H9 (cell line): ENCODE measurements at regions not wholly inside any gene's neighbourhood (a gene's known extent, or its start where the extent isn't known, plus 50 kb on each side); places are given as distances from the start of the nearest gene placed in this dataset.

Source experiments
- DNase-seq: peaks from one replicate; pipeline ENCODE4 v3.0.0-alpha.2; 2017
- H2AFZ ChIP-seq: one replicate; pipeline ENCODE4 v1.6.1; 2013; ENCODE audit warnings: mild to moderate bottlenecking, low read length, control low read depth, moderate library complexity
- H2AK5ac ChIP-seq: 2 replicates; pipeline ENCODE4 v1.6.1; 2013; ENCODE audit warnings: low read length, control low read depth, mixed read lengths; ENCODE audit not compliant: insufficient read length
- H2BK120ac ChIP-seq: one replicate; pipeline ENCODE4 v1.6.1; 2013; ENCODE audit warnings: low read depth, mild to moderate bottlenecking, low read length, control low read depth, inconsistent platforms; ENCODE audit not compliant: poor library complexity, severe bottlenecking
- H2BK12ac ChIP-seq: 2 replicates; pipeline ENCODE4 v1.6.1; 2013; ENCODE audit warnings: low read length, control low read depth, mixed read lengths, low read depth; ENCODE audit not compliant: insufficient read length
- H2BK15ac ChIP-seq: 2 replicates; pipeline ENCODE4 v1.6.1; 2013; ENCODE audit warnings: low read depth, low read length, control low read depth
- H2BK20ac ChIP-seq: one replicate; pipeline ENCODE4 v1.6.1; 2013; ENCODE audit warnings: low read depth, mild to moderate bottlenecking, low read length, control low read depth, inconsistent platforms; ENCODE audit not compliant: poor library complexity, severe bottlenecking
- H2BK5ac ChIP-seq: 2 replicates; pipeline ENCODE4 v1.6.1; 2013; ENCODE audit warnings: low read length, control low read depth, mixed read lengths; ENCODE audit not compliant: insufficient read length
- H3K14ac ChIP-seq: 2 replicates; pipeline ENCODE4 v1.6.1; 2013; ENCODE audit warnings: low read length, control low read depth; ENCODE audit not compliant: insufficient read depth
- H3K18ac ChIP-seq: 2 replicates; pipeline ENCODE4 v1.6.1; 2013; ENCODE audit warnings: low read depth, mild to moderate bottlenecking, mixed read lengths, low read length, control low read depth; ENCODE audit not compliant: insufficient read length
- H3K23ac ChIP-seq: 2 replicates; pipeline ENCODE4 v1.6.1; 2013; ENCODE audit warnings: low read length, control low read depth, mixed read lengths, low read depth; ENCODE audit not compliant: insufficient read length
- H3K23me2 ChIP-seq: 2 replicates; pipeline ENCODE4 v1.6.1; 2013; ENCODE audit warnings: low read depth, mild to moderate bottlenecking, mixed read lengths, low read length, control low read depth; ENCODE audit not compliant: insufficient read length, poor library complexity, severe bottlenecking
- H3K27ac ChIP-seq: 2 replicates; pipeline ENCODE4 v1.5.1; 2013; ENCODE audit warnings: low read length, control low read depth, mixed read lengths, low read depth; ENCODE audit not compliant: insufficient read length
- H3K27me3 ChIP-seq: 2 replicates; pipeline ENCODE4 v1.6.1; 2013; ENCODE audit warnings: low read length, control low read depth, inconsistent platforms; ENCODE audit not compliant: insufficient read depth
- H3K4ac ChIP-seq: 2 replicates; pipeline ENCODE4 v1.6.1; 2013; ENCODE audit warnings: low read depth, mild to moderate bottlenecking, control low read depth, inconsistent platforms, low read length, moderate library complexity
- H3K4me1 ChIP-seq: 2 replicates; pipeline ENCODE4 v1.6.1; 2013; ENCODE audit warnings: low read length, control low read depth, inconsistent platforms; ENCODE audit not compliant: insufficient read depth
- H3K4me2 ChIP-seq: 2 replicates; pipeline ENCODE4 v1.6.1; 2013; ENCODE audit warnings: low read length, control low read depth, mixed read lengths; ENCODE audit not compliant: insufficient read length, insufficient read depth
- H3K56ac ChIP-seq: 2 replicates; pipeline ENCODE4 v1.6.1; 2013; ENCODE audit warnings: low read depth, mild to moderate bottlenecking, mixed read lengths, low read length, control low read depth; ENCODE audit not compliant: insufficient read length
- H3K79me1 ChIP-seq: 2 replicates; pipeline ENCODE4 v1.6.1; 2013; ENCODE audit warnings: low read depth, mild to moderate bottlenecking, moderate library complexity, low read length, control low read depth, inconsistent platforms; ENCODE audit not compliant: insufficient read depth, poor library complexity, severe bottlenecking
- H3K79me2 ChIP-seq: 2 replicates; pipeline ENCODE4 v1.6.1; 2013; ENCODE audit warnings: low read length, control low read depth, inconsistent platforms; ENCODE audit not compliant: insufficient read depth
- H3K9ac ChIP-seq: 2 replicates; pipeline ENCODE4 v1.6.1; 2013; ENCODE audit warnings: low read length, control low read depth, mixed read lengths; ENCODE audit not compliant: insufficient read length; ENCODE audit errors: extremely low read depth
- H3K9me3 ChIP-seq: one replicate; pipeline ENCODE4 v1.6.1; 2013; ENCODE audit warnings: low read depth, low read length, inconsistent platforms; ENCODE audit not compliant: control insufficient read depth
- H3T11ph ChIP-seq: one replicate; pipeline ENCODE4 v1.6.1; 2013; ENCODE audit warnings: mild to moderate bottlenecking, low read length, control low read depth, inconsistent platforms
- H4K20me1 ChIP-seq: one replicate; pipeline ENCODE4 v1.6.1; 2013; ENCODE audit not compliant: control insufficient read depth, insufficient read length, insufficient read depth
- H4K5ac ChIP-seq: 2 replicates; pipeline ENCODE4 v1.6.1; 2013; ENCODE audit warnings: low read depth, mild to moderate bottlenecking, mixed read lengths, low read length, control low read depth; ENCODE audit not compliant: insufficient read length
- H4K8ac ChIP-seq: replicated peaks from 2 replicates; pipeline ENCODE4 v1.6.1; 2013; ENCODE audit warnings: low read length, control low read depth, mixed read lengths, low read depth; ENCODE audit not compliant: insufficient read length
- H4K91ac ChIP-seq: 2 replicates; pipeline ENCODE4 v1.6.1; 2013; ENCODE audit warnings: low read depth, mild to moderate bottlenecking, moderate library complexity, mixed read lengths, low read length, control low read depth; ENCODE audit not compliant: insufficient read length
- H3K27ac Mint-ChIP-seq, 3 experiments: 2 replicates in 2 of 3; 3 replicates in 1 of 3; pipeline ENCODE4 v1.8.0; 2020 to 2021; ENCODE audit warnings: mixed read lengths in 3 of 3, mild to moderate bottlenecking in 1 of 3, moderate library complexity in 1 of 3
- H3K27me3 Mint-ChIP-seq: 2 replicates; pipeline ENCODE4 v1.8.0; 2021; ENCODE audit warnings: low read depth, mild to moderate bottlenecking, moderate library complexity, mixed read lengths
- H3K36me3 Mint-ChIP-seq, 3 experiments: 2 replicates in 2 of 3; 3 replicates in 1 of 3; pipeline ENCODE4 v1.8.0; 2020 to 2021; ENCODE audit warnings: low read depth in 3 of 3, mixed read lengths in 3 of 3; ENCODE audit not compliant: insufficient read depth in 1 of 3
- H3K4me1 Mint-ChIP-seq, 2 experiments: 2 replicates each; pipeline ENCODE4 v1.8.0; 2020; ENCODE audit warnings: mixed read lengths in 2 of 2
- H3K4me3 Mint-ChIP-seq, 2 experiments: 2 replicates in 1 of 2; 3 replicates in 1 of 2; pipeline ENCODE4 v1.8.0; 2020 to 2021; ENCODE audit warnings: mild to moderate bottlenecking in 2 of 2, mixed read lengths in 2 of 2, moderate library complexity in 1 of 2
- H3K9me3 Mint-ChIP-seq, 2 experiments: 2 replicates in 1 of 2; 3 replicates in 1 of 2; pipeline ENCODE4 v1.8.0; 2020; ENCODE audit warnings: mild to moderate bottlenecking in 2 of 2, mixed read lengths in 2 of 2, moderate library complexity in 1 of 2
- CTCF ChIP-seq: fragments of 200-600 bp; sonication (generic); conservative IDR thresholded peaks from 3 replicates; pipeline ENCODE4 v1.8.0; 2021; ENCODE audit warnings: antibody characterized with exemption, mild to moderate bottlenecking
- WGBS: extraction: QIAGEN DNeasy Blood & Tissue Kit; methylation state at CpG from one replicate; pipeline ENCODE4 v1.1.7; 2013; ENCODE audit warnings: missing lambda C conversion rate, low lambda C conversion rate, mixed read lengths; ENCODE audit not compliant: insufficient read length; ENCODE audit errors: extremely low coverage; 5-methylcytosine and 5-hydroxymethylcytosine counted together

- Histone ChIP-seq H4K5ac (no peak overlapping the region), H3K56ac (no peak overlapping the region), H2BK20ac (no peak overlapping the region), H3K4ac (no peak overlapping the region), H3K27me3 (no peaks in the 10 kb centered on the region), H2AK5ac (no peak overlapping the region), H3K14ac (no peak overlapping the region), H3K23ac (no peak overlapping the region), H3K4me2 (no peak overlapping the region), H4K91ac (no peak overlapping the region), H2BK5ac (no peak overlapping the region), H3K18ac (no peak overlapping the region), H2AFZ (no peak overlapping the region), H2BK12ac (no peak overlapping the region), H3K79me1 (no peaks in the 10 kb centered on the region), H2BK120ac (no peak overlapping the region), H2BK15ac (no peak overlapping the region), H3K27ac (no peak overlapping the region), H3K9me3 (no peaks in the 10 kb centered on the region), H4K20me1 (no peaks in the 10 kb centered on the region), H3T11ph (no peak overlapping the region), H3K9ac (no peak overlapping the region), H3K23me2 (no peaks in the 10 kb centered on the region), H3K79me2 (no peaks in the 10 kb centered on the region), H3K4me1 (no peaks in the 10 kb centered on the region), H4K8ac (no peak overlapping the region)
- Mint-ChIP-seq H3K27ac (peak overlapping the region in 2 of 3 experiments; percentile 7 to 12; a peak in 2 of 7 replicates), H3K4me1 (0 out of 4 replicates have a peak, but pooled peaks cover 0 to 2% of the 10 kb centered on the region in 2 experiments), H3K27me3 (no peaks in the 10 kb centered on the region), H3K4me3 (no peak overlapping the region), H3K36me3 (no peaks in the 10 kb centered on the region), H3K9me3 (no peaks in the 10 kb centered on the region)
- no peak for DNase-seq
- WGBS = no CpG with 5 or more reads among the region's 2 CpGs
- TF ChIP-seq CTCF = no peak
Observed at GRCh38 chr9:24625097-24625496, 79.4 kb upstream of the IZUMO3 start.
